ENCODE measurements at regions not wholly inside any gene's neighbourhood (a gene's known extent, or its start where the extent isn't known, plus 50 kb on each side); places are given as distances from the start of the nearest gene placed in this dataset.

DNA sequence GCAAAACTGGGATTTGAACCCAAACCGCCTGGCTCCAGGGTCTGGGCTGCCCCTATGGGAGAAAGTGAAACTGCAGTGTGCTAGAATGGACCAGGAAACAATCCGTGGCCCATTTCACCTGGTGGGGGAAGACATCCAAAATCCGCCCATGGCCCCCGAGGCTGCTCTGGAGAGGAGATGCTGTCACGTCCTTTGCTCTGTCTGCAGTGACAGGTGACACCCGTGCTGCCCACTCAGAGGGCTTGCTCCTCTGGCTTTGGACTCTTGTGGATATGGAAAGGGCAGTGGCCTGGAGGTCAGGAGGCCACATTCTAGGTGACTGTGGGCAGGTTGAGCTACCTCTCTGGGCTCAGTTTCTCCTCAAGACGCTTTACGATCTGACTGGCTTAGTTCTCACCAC lies 151.2 kb upstream of the GPR26 start:
- no peak for FAIRE-seq
- DNase-seq (ENCODE audit: extremely low spot score, insufficient read length, low read depth): no peak

DNA sequence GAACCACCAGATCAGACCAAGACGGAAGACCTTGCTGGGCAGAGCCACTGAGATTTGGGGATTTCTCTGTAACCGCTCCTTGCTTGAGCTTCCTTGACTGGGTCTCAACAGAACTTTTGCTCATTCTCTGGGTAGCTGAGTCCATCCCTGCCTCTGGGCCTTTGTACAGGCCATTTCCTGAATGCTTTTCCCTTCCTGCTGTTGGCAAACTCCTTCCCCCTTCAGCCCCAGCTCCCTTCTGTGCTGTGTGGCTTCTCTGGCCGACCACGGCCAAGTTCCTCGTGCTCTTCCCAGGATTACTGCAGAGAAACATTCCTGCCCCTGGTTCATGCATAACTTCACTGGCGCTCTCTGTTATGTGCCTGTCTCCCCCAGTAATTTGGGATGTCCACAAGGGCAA lies 150.5 kb upstream of the GPR26 start:
- FAIRE-seq (no peak), DNase-seq (ENCODE audit: extremely low spot score, insufficient read length, low read depth) (no peak)

DNA sequence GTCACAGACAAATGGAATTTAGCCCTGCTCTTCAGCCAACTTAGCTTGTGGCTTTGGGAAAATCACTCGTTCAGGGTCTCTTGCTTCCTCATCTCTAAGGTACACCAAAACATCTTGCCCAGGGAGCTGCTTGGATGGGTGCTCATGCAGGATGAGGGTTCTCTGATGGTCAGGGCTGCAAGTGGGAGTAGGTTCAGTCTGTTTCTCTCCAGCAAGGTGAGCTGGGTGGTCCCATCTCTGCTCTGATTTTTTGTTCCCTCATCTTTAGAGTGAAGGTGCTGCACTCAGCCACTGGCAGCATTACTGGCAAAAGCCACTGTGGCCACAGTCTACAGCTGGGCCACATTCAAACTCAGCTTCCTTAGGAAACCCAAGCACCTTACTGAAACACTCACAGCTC lies 149.9 kb upstream of the GPR26 start:
- DNase-seq (ENCODE audit: extremely low spot score, insufficient read length, low read depth) (no peak), FAIRE-seq (no peak)

DNA sequence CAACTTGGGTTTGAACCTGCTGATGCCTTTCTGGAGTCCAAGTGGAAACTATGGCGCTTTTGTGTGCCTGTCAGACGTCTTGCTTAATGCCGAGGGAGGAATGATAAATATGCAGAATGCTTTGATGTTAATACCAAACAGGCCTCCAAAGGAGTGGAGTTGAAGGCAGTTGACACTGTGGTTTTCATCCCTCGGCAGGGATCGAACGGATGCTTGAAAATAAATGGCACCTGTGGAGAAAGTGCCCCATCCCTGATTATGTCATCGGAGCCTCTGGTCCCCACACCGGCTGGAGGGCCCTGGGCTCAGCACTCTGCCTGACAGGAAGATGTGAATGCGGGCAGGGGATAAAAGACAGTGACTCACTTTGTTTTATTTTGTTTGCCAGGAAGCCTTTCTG lies 148.7 kb upstream of the GPR26 start:
- DNase-seq (ENCODE audit: extremely low spot score, insufficient read length, low read depth) (no peak), FAIRE-seq (no peak)

DNA sequence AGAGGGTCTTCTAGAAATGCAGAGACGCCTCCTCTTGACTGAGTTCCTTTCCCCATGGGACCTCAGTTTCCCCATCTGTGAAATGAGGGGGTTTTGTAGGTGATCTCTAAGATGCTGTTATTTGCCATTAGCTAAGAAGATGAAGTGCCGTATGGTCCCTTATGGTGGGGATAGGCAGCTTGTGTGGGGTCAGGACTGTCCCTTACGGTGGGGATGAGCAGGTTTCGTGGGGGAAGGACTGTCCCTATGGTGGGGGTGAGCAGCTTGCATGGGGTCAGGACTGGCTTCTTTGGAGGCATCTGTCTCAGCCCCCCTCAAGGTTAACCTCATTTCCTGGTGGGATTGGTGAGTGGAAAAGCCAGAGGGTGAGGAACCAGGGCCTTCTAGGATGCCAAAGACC lies 148.3 kb upstream of the GPR26 start:
- DNase-seq (ENCODE audit: extremely low spot score, insufficient read length, low read depth) (no peak), FAIRE-seq (no peak)

DNA sequence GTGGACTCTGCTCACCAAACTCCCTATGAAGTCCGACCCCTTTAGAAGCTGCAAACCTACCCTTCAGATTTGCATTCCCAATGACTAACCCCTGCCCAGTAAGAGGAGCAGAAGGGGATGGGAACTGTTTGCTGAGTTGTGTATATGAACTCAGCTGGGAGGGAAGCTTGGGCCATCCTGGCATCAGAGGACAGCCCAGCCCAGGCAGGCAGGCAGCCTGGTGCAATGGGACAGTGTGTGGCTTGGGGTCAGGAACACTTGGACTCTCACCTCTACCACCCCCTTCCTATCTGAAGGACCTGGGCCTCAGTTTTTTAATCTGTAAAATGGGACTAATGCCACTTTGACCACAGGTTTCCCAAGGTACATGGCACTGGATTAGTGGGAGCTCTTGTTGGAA lies 147.4 kb upstream of the GPR26 start:
- no peak for FAIRE-seq

DNA sequence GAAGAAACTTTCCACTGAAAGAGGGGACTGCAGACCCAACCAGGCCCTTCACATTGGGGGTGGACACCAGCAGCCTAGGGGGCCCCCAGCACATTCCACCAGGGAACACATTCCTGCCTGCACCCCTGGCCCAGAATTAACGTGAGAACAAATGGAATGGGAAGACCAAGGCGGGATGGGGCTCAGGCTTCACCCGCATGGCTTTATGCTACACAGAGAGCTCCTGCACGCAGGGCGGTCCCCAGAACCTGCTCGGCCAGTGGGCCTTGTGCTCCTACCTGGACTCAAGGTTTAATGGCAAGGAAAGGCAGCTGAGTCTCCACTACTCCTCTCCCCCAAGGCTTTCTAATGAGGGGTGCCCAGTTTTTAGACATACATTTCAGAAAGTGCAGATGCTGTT lies 146.3 kb upstream of the GPR26 start:
- FAIRE-seq: no peak
- no peak for DNase-seq (ENCODE audit: extremely low spot score, insufficient read length, low read depth)

More for the DNA sequence above, 147.4 kb upstream of the GPR26 start:
- DNase-seq (ENCODE audit: extremely low spot score, insufficient read length, low read depth): no peak

DNA sequence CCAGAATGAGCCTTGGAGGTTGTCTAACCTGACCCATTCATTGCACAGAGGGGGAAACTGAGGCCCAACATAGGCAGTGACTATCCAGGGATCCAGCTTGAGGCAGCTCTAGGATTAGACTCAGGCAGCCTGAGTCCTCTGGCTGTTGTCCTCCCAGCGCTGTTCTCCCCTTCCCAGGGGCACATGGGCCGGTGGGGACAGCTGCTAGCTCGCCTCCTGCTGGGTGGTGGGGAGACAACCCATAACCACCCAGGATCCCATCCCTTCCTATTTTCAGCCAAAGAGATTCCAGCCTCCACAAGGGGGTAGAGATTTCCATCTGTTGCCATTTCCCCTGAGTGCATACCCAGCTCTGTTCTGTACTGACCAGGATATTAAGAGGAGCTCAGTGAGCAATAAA lies 145.1 kb upstream of the GPR26 start:
- FAIRE-seq (no peak), DNase-seq (ENCODE audit: extremely low spot score, insufficient read length, low read depth) (no peak)

DNA sequence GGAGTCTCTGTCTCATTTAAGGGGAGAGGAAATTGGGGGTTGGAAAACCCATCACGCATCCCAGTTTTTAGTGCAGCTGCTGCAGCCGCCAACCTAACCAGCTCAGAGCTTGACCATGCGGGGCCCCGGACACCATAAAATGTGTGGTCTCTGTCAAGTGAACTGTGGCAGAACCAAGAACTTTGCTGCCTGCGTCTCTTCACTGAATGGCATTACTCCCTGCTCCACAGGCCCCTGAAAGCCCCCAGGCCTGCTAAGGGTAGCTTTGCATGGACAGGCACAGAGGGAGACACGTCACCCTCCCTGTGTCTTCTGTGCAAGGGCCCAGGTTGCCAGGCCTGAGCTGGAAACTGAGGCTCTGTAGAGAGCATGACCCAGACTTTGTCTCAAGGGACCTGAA lies 144.6 kb upstream of the GPR26 start:
- FAIRE-seq (no peak), DNase-seq (ENCODE audit: extremely low spot score, insufficient read length, low read depth) (no peak)

DNA sequence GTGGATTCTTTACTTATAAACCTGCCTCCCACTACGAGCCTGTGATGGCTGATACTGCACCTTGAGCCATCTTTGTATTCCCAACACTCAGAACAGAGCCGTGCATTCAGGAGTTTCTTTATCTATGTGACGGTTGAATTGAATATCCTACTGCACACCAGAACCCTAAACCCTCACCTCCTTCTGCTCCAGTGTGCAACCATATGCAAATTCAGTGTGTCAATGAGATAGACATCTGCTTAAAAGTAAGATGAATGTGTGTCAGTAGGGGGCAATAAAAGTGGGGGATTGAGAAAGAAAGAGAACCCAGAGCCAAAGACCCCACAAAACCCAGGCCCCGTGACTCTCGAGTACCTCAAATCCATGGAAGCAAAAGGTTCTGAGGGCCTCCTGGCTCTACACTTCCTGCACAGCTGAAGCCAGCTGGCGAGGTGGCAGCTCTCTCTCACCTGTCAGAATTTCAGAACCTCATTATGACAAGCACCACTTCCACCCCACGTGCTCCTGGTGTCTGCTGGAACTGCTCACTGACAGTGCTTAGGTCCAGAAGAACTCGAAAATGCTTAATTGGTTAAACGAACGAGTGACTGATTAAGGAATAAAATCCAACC lies 143.3 kb upstream of the GPR26 start:
- FAIRE-seq (peak; percentile 52), DNase-seq (ENCODE audit: extremely low spot score, insufficient read length, low read depth) (no peak)

DNA sequence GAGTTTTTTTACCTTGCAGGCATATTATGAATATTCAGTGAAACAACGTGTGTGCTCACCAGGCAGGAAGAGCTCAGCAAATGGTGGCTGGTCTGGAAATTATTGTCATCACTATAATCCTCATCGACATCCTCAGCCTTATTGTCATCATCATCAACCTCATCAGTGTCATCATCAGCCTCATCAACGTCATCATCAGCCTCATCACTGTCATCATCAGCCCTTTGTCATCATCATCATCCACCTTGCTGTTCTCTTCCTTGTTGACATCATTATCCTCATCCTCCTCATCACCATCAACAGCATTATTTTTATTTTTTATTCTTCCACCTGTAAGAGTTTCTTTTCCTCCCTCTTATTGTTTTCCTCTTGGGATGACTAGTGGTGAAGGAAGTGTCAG lies 142.3 kb upstream of the GPR26 start:
- DNase-seq (ENCODE audit: extremely low spot score, insufficient read length, low read depth) (no peak), FAIRE-seq (no peak)

DNA sequence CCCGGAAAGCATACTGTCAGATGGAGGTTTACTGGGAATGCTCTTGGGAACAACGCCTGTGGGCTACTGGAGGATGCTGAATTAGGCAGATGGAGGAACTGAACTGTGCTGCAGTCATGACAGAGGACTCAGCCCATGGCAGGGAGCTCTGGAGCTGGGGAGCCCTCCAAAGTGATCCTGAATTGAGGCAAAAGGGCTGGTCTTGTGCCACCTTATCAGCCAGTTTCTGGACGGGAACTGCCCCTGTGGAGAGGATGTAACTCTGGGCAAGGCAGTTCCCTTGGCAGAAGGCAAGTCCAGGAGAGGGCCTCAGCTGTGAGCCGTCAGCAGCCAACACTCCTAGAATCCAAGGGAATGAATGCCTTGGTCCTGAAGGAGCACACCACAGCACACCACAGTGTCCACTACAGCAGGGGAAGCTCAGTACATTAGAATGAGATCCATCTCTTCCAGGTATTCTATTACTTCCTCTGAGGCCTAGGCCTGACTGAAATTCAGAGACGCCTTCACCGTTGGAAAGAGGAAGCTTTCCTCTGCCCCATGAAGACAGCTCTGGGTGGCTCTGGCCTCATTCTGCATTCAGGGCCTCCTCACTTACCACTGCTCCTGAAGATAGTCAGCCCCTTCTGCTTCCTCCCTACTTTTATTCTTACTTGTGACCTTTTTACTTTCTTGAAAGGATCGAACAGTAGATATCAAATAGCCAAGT lies 139.6 kb upstream of the GPR26 start:
- FAIRE-seq (no peak), DNase-seq (ENCODE audit: extremely low spot score, insufficient read length, low read depth) (no peak)

DNA sequence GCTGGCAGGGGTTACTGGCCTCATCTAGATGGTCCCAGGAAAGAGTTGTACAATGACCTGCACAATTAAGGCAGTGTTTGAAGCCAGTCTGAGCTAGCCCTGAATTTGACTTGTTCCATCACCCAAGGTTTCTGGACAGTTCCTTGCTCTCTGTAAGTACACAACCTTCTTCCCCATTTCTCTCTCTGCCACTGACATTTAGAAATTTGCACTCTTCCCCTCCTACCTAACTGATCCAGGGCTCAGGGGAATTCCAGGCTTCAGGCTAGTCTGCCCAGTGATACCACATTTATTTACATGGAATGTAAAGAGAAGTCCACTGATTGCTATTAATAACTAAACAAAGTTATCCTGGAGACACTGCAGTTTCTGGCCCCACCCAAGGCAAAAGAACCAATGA lies 139.0 kb upstream of the GPR26 start:
- DNase-seq (ENCODE audit: extremely low spot score, insufficient read length, low read depth): no peak
- FAIRE-seq: peak; percentile 9

DNA sequence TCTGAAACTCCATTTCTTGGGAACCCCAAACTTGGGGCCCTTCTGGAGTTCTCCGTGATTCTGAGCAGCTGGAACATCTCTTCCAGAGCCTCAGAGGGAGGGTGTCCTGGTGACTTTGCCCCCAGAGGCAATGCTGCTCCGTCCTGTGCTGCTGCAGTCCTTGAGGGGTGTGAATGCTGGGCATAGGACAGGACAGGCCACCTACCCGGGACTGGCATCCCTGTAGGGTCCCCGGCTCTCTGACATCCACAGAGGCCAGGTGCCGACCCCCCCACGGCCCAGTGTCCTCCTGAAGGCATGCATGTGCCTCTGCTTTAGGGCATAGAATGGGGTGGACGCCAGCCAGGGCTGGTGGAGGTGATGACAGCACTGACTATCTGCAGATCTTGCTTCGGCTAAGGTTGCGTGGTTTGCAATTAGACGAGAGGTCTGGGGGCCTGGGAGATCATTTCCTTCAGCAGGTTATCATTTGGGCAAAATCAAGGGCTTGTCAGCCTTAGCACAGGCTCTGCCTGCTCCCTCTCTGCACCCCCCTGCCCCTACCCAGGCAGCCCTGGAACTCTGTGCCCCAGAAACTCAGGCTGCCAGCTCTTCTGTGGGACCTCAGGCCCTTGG lies 136.9 kb upstream of the GPR26 start:
- FAIRE-seq (no peak), DNase-seq (ENCODE audit: extremely low spot score, insufficient read length, low read depth) (no peak)

DNA sequence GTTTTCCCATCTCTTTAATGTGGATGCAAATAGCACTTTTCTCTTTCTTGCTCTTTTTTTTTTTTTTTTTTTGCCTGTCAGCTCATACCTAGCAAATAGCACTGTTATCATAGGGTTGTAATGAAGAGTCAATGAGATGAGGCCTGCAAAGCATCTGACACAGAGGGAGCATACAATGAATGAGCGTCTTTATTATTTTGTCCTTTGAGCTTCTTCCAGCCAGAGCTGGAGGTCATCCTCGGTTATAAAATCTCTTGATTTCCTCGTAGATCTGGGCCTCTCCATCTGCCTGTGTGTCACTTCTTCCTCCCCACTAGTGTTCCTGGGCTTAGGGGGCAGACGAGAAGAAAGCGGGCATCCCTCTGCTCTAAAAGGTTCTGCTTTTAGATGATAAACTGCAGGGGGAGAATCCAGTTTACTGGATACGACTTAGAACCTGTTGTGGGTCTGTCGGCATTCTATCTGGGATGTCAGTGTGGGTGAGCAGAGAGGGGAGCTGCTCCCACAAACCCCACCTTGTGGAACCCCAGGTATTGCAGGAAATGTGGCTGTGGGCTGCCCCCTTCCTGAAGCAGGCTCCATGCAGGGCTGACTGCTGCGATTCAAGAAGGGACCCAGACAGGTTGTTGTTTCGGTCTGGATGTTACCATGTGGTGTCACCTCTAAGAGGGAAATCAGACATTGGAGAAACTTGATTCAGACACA lies 135.8 kb upstream of the GPR26 start:
- FAIRE-seq: no peak

DNA sequence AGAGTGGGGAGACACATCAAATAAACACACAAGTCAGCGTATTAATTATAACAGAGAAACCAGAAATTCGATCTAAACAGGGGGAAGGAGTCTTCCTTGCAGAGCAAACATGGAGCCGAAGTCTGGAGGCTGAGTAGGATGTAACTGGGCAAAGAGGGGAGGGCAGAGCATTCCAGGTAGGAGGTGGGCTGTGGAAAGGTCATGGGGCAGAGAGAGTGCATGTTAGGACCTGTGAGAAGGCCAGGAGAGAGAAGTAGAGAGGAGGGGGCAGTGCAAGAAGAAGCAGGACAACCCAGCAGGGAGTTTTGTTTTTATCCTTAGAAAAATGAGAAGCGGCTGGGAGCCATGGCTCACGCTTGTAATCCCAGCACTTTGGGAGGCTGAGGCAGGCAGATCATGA lies 130.8 kb upstream of the GPR26 start:
- no peak for FAIRE-seq

More for the DNA sequence above, 135.8 kb upstream of the GPR26 start:
- no peak for DNase-seq (ENCODE audit: extremely low spot score, insufficient read length, low read depth)

DNA sequence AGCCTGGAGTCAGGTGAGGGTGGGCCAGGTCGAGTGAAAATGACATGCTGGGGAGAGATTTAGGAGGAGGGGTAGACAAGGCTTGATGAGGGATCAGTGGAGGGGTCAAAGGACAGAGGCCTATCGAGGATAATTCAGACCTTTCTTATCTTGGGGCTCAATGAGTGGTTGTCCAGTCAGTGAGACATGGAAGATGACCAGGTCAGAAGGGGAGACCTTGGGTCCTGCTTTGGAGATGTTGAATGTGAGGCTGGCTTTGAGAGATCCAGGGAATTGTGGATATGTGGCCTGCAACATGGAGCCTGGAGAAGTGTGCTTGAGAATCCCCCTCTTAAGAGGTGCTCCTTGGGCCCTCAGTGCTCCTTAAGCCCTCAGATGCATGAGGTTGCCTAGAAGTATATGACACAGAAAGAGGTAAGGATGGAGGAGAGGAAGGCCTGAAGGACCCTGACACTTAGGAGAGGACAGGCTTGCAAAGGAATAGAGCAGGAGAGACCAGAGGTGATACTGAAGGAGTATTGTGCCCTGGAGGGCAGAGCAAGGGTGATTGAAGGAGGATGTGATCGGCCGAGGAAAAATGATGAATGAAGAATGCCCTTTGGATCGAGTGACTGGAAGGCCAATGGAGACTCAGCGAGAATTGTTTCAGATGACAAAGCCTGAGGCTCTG lies 129.8 kb upstream of the GPR26 start:
- DNase-seq (ENCODE audit: extremely low spot score, insufficient read length, low read depth): no peak
- no peak for FAIRE-seq

More for the DNA sequence above, 130.8 kb upstream of the GPR26 start:
- DNase-seq (ENCODE audit: extremely low spot score, insufficient read length, low read depth): no peak

DNA sequence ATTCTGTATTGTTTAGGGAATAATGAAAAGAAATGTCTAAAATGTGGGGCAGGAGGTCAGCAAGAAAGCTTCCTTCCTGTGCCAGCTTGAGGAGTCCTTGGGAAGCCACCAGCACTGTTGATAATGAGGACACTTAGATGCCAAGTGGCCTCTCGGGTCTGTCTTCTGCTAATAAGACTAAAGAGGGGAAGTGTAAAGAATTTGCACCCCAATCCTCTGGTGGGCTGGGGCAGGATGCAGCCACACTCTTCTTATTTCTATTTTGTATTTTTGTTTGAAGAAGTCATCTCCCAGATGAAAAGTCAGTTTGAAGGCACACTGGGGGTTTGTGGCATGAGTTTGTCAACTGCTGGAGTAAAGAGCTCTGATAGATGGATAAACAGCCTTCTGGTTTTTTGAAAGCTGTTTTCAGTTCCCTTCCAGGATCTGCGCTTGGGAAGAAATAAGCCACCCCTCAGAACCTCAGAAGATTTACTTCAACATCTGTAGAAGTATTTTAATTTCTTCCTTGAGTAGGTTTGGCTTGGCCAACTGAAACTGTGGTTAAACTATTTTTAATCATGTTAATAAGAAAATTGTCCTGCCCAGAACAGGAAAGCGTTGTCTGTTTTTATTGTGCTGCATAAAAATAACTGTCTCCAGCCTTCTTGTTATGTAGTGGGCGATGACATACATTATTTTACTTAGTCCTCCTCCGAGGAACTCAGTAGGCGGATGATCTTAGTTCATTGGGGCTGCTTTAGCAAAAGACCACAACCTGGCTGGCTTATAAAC lies 128.8 kb upstream of the GPR26 start:
- no peak for DNase-seq (ENCODE audit: extremely low spot score, insufficient read length, low read depth)
- FAIRE-seq: no peak

DNA sequence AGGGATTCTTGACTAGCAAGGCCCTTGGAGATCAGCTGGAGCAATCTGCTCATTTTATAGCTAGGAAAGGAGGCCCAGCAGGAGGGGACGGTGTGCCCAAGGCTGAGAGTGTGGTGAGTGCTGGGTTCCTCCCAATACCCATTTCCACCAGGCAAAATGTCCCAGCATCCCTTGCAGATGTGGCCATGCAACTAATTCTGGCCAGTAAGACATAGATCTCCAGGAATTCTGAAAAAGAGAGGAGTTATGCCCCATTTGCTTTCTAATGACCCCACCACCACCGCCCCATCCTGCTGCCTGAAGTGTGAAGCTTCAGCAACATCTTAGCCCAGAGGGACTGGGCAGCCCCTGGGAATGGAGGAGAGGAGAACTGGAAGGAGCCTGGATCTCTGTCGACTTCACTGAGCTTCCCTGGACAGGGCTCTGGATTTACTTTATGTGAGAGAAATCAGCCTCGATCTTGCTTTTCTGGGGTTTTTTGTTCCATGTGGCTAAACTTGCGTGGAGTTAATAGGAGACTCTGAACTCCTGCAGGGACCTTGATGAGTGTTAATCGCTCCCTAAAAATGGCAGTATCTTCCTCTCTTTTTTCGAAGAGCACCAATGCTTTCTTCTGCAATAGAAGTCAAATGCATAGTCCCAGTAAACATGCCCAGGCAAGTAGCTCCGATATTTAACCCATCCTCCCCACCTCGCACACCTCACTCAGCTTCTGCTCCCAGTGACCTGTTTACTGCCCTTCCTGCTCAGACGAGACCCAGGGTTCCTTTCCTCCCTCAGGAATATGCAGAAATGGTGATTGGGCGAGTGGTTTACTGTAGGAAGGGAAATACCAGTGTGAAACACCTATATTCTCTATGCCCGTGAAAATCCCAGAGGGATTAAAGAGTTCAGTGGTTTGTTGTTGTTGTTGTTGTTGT lies 127.5 kb upstream of the GPR26 start:
- DNase-seq (ENCODE audit: extremely low spot score, insufficient read length, low read depth): no peak
- FAIRE-seq: peak; percentile 33

Measured in GM18507 (cell line).